Thyroid gland (tissue), 4 donors: ENCODE measurements at regions not wholly inside any gene's neighbourhood (a gene's known extent, or its start where the extent isn't known, plus 50 kb on each side); places are given as distances from the start of the nearest gene placed in this dataset.

Experiments used
- DNase-seq, 2 donors: peaks; one replicate each; pipeline ENCODE4 v3.0.0-alpha.2; 2019
- H3K27ac ChIP-seq, 3 donors: fragments of 200-600 bp; sonication (generic); 1 replicate in 2 of 3; 2 replicates in 1 of 3; pipeline ENCODE4 v1.5.1; 2016 to 2019; ENCODE audit warnings: mild to moderate bottlenecking in 1 of 3, moderate library complexity in 1 of 3
- H3K27me3 ChIP-seq: fragments of 200-600 bp; sonication (generic); one replicate; pipeline ENCODE4 v1.5.1; 2019
- H3K36me3 ChIP-seq, 2 donors: fragments of 200-600 bp; sonication (generic); one replicate each; pipeline ENCODE4 v1.5.1; 2016 to 2019
- H3K4me1 ChIP-seq, 2 donors: fragments of 200-600 bp; sonication (generic); one replicate each; pipeline ENCODE4 v1.5.1; 2017 to 2019
- H3K4me3 ChIP-seq, 3 donors: fragments of 200-600 bp; sonication (generic); replicated peaks in 1 of 3; 1 replicate in 2 of 3; 2 replicates in 1 of 3; pipeline ENCODE4 v1.5.1; 2016; ENCODE audit warnings: mild to moderate bottlenecking in 1 of 3
- H3K9me3 ChIP-seq: fragments of 200-600 bp; sonication (generic); one replicate; pipeline ENCODE4 v1.5.1; 2017
- CTCF ChIP-seq, 6 experiments: fragments of 200-600 bp in 3 of 6; fragments of 450-650 bp in 3 of 6; sonication (generic) in 3 of 6; IDR thresholded peaks; one replicate each; pipeline ENCODE4 v1.5.1; 2016 to 2019; ENCODE audit warnings: antibody characterized with exemption in 6 of 6, mild to moderate bottlenecking in 2 of 6, inconsistent platforms in 1 of 6, moderate library complexity in 1 of 6
- POLR2A ChIP-seq, 2 donors: fragments of 450-650 bp; IDR thresholded peaks; one replicate each; pipeline ENCODE4 v1.6.1; 2017; ENCODE audit warnings: antibody characterized with exemption in 2 of 2, mild to moderate bottlenecking in 2 of 2, moderate library complexity in 1 of 2
- WGBS, 2 donors: methylation state at CpG; one replicate each; pipeline ENCODE4 v1.1.5; 2017; 5-methylcytosine and 5-hydroxymethylcytosine counted together
- intact Hi-C: fragments of 100-400 bp; cut with DNase I; formaldehyde crosslinking; loops from one replicate; pipeline ENCODE4 v1.15.1; 2023

- H3K27ac ChIP-seq, result no peak overlapping the region
- H3K9me3 ChIP-seq, result no peaks in the 10 kb centered on the region
- TF ChIP-seq CTCF (IDR thresholded peaks at IDR 0.05), result no peak
- no peak for TF ChIP-seq POLR2A (IDR thresholded peaks at IDR 0.05)
- DNase-seq, result no peak
- intact Hi-C loops, result no loop called here
- no peaks in the 10 kb centered on the region for H3K36me3 ChIP-seq
- H3K4me3 ChIP-seq, result no peak overlapping the region
- no peaks in the 10 kb centered on the region for H3K27me3 ChIP-seq
- WGBS, 2 donors, result 86% methylated on average over 2 of the region's 2 CpGs
- no peaks in the 10 kb centered on the region for H3K4me1 ChIP-seq
Observed at GRCh38 chr3:31185062-31185357, 290.5 kb upstream of the GADL1 start.

GRCh38 chr3:31186041-31186440, 291.6 kb upstream of the GADL1 start:
- no peaks in the 10 kb centered on the region for H3K9me3 ChIP-seq
- H3K4me3 ChIP-seq, result no peak overlapping the region
- 84 to 89% methylated on average over 4 of the region's 4 CpGs for WGBS, 2 donors
- no peaks in the 10 kb centered on the region for H3K4me1 ChIP-seq
- intact Hi-C loops, result no loop called here
- TF ChIP-seq POLR2A (IDR thresholded peaks at IDR 0.05) (no peak), CTCF (IDR thresholded peaks at IDR 0.05) (no peak)
- no peak for DNase-seq
- no peaks in the 10 kb centered on the region for H3K36me3 ChIP-seq
- no peaks in the 10 kb centered on the region for H3K27me3 ChIP-seq
- no peak overlapping the region for H3K27ac ChIP-seq

- 75 to 89% methylated on average over 1 of the region's 1 CpG for WGBS, 2 donors
- no peaks in the 10 kb centered on the region for H3K27me3 ChIP-seq
- H3K36me3 ChIP-seq, result no peaks in the 10 kb centered on the region
- TF ChIP-seq CTCF (IDR thresholded peaks at IDR 0.05) (no peak), POLR2A (IDR thresholded peaks at IDR 0.05) (no peak)
- no peaks in the 10 kb centered on the region for H3K4me1 ChIP-seq
- no peak for DNase-seq
- H3K9me3 ChIP-seq, result no peaks in the 10 kb centered on the region
- no peak overlapping the region for H3K27ac ChIP-seq
- intact Hi-C loops, result no loop called here
- H3K4me3 ChIP-seq, result no peak overlapping the region
Observed at GRCh38 chr3:31187380-31187779, 292.9 kb upstream of the GADL1 start.

- H3K27ac ChIP-seq, result no peak overlapping the region
- DNase-seq, result no peak
- no peaks in the 10 kb centered on the region for H3K27me3 ChIP-seq
- no peaks in the 10 kb centered on the region for H3K36me3 ChIP-seq
- intact Hi-C loops, result no loop called here
- no peaks in the 10 kb centered on the region for H3K9me3 ChIP-seq
- no peak for TF ChIP-seq POLR2A (IDR thresholded peaks at IDR 0.05)
- no peak for TF ChIP-seq CTCF (IDR thresholded peaks at IDR 0.05)
- WGBS, 2 donors, result 71 to 76% methylated on average over 6 of the region's 6 CpGs
- no peaks in the 10 kb centered on the region for H3K4me1 ChIP-seq
- H3K4me3 ChIP-seq, result no peak overlapping the region
Observed at GRCh38 chr3:31188112-31188511, 293.7 kb upstream of the GADL1 start.

GRCh38 chr3:31189330-31189729, 294.9 kb upstream of the GADL1 start:
- Histone ChIP-seq H3K27me3 (no peaks in the 10 kb centered on the region), H3K36me3 (no peaks in the 10 kb centered on the region), H3K4me3 (no peak overlapping the region), H3K27ac (no peak overlapping the region), H3K4me1 (no peaks in the 10 kb centered on the region), H3K9me3 (no peaks in the 10 kb centered on the region)
- DNase-seq, result no peak
- intact Hi-C loops, result no loop called here
- TF ChIP-seq CTCF (IDR thresholded peaks at IDR 0.05) (no peak), POLR2A (IDR thresholded peaks at IDR 0.05) (no peak)
- WGBS, 2 donors, result 48 to 98% methylated on average over 1 of the region's 1 CpG
